SH-SY5Y (cell line): ENCODE measurements at regions not wholly inside any gene's neighbourhood (a gene's known extent, or its start where the extent isn't known, plus 50 kb on each side); places are given as distances from the start of the nearest gene placed in this dataset.

Experiments used
- GATA2 ChIP-seq: IDR thresholded peaks from 2 replicates; pipeline ENCODE4 v1.6.1; 2011; ENCODE audit warnings: mild to moderate bottlenecking, low read depth, low read length
- GATA3 ChIP-seq: IDR thresholded peaks from 2 replicates; pipeline ENCODE4 v1.6.1; 2011; ENCODE audit warnings: low read depth, mild to moderate bottlenecking, low read length, moderate library complexity

DNA sequence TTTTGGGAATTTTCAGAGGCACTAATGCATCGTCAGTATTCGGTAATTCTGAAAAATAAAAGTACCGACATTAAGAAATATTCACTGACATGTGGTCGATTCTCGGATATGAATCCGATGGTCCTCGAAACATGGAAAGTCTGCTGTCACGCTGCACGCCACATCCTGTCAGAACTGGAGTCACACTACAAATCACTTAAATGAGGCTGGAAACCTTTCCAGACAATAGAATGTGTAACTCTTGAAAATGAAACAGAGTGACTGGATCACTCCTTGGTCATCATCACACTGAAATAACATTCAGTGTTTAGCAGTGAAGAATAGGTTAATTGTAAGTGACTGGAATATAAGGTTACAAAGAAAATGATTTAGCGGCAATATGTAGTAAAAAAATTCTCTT, 620.1 kb upstream of the ADAMTS5 start:
- TF ChIP-seq GATA3 (no peak), GATA2 (no peak)
